ENCODE measurements at regions not wholly inside any gene's neighbourhood (a gene's known extent, or its start where the extent isn't known, plus 50 kb on each side); places are given as distances from the start of the nearest gene placed in this dataset.

GRCh38 chr16:51490866-51491265, 339.8 kb upstream of the SALL1 start:
- TF ChIP-seq, protein P1, sequence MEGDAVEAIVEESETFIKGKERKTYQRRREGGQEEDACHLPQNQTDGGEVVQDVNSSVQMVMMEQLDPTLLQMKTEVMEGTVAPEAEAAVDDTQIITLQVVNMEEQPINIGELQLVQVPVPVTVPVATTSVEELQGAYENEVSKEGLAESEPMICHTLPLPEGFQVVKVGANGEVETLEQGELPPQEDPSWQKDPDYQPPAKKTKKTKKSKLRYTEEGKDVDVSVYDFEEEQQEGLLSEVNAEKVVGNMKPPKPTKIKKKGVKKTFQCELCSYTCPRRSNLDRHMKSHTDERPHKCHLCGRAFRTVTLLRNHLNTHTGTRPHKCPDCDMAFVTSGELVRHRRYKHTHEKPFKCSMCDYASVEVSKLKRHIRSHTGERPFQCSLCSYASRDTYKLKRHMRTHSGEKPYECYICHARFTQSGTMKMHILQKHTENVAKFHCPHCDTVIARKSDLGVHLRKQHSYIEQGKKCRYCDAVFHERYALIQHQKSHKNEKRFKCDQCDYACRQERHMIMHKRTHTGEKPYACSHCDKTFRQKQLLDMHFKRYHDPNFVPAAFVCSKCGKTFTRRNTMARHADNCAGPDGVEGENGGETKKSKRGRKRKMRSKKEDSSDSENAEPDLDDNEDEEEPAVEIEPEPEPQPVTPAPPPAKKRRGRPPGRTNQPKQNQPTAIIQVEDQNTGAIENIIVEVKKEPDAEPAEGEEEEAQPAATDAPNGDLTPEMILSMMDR (IDR thresholded peaks at IDR 0.05; ENCODE audit: poor library complexity), result no peak
- TF ChIP-seq EZH2 (IDR thresholded peaks at IDR 0.05; ENCODE audit: borderline replicate concordance), result no peak
